Loucy (cell line): ENCODE measurements at regions not wholly inside any gene's neighbourhood (a gene's known extent, or its start where the extent isn't known, plus 50 kb on each side); places are given as distances from the start of the nearest gene placed in this dataset.

Experiments used
- CTCF ChIP-seq: fragments of 200-600 bp; sonication (generic); conservative IDR thresholded peaks from 2 replicates; pipeline ENCODE4 v1.5.1; 2014; ENCODE audit warnings: mild to moderate bottlenecking, antibody characterized with exemption, low read length
- EZH2phosphoT487 ChIP-seq: fragments of 200-600 bp; IDR thresholded peaks from 2 replicates; pipeline ENCODE4 v1.6.1; 2018; ENCODE audit warnings: antibody characterized with exemption, mild to moderate bottlenecking, moderate library complexity, borderline replicate concordance

GRCh38 chr2:143873886-143874285, 646.0 kb downstream of the ZEB2 start:
- TF ChIP-seq CTCF: no peak
- no peak for TF ChIP-seq EZH2phosphoT487
